ENCODE measurements at regions not wholly inside any gene's neighbourhood (a gene's known extent, or its start where the extent isn't known, plus 50 kb on each side); places are given as distances from the start of the nearest gene placed in this dataset.

GRCh38 chr2:62363166-62363565, 142.8 kb downstream of the TMEM17 start:
- Histone ChIP-seq H3K27ac (no peak overlapping the region), H3K4me3 (no peak overlapping the region), H3K4me1 (no peaks in the 10 kb centered on the region), H3K9me3 (peaks cover 0 to 5% of the 10 kb centered on the region in 2 donors), H3K27me3 (no peaks in the 10 kb centered on the region), H3K36me3 (no peaks in the 10 kb centered on the region)
- no peak for DNase-seq (ENCODE audit: low spot score in 2 of 2)
- intact Hi-C loops (cut with DNase I): no loop called here
- TF ChIP-seq, protein P1, sequence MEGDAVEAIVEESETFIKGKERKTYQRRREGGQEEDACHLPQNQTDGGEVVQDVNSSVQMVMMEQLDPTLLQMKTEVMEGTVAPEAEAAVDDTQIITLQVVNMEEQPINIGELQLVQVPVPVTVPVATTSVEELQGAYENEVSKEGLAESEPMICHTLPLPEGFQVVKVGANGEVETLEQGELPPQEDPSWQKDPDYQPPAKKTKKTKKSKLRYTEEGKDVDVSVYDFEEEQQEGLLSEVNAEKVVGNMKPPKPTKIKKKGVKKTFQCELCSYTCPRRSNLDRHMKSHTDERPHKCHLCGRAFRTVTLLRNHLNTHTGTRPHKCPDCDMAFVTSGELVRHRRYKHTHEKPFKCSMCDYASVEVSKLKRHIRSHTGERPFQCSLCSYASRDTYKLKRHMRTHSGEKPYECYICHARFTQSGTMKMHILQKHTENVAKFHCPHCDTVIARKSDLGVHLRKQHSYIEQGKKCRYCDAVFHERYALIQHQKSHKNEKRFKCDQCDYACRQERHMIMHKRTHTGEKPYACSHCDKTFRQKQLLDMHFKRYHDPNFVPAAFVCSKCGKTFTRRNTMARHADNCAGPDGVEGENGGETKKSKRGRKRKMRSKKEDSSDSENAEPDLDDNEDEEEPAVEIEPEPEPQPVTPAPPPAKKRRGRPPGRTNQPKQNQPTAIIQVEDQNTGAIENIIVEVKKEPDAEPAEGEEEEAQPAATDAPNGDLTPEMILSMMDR (IDR thresholded peaks at IDR 0.05): no peak

DNA sequence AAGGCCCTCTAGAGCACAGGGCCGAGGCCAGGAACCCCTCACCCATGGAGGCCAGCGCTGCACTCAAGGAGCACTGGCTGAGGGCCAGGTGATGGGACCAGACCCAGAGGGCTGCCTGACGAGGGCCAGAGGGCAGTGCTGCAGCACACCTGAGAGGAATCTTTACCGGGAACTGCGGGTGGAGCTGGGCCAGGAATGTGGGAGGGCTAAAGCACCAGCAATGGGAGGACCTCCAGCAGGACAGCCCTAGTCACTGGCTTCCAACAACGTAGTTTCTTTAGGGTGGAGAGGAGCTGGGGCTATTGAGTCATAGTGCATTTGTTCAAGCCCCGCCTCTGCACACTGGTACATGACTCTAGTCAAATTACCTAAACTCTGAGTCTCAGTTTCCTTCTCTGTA, 143.4 kb downstream of the TMEM17 start:
- Histone ChIP-seq H3K4me1 (no peaks in the 10 kb centered on the region), H3K27me3 (no peaks in the 10 kb centered on the region), H3K9me3 (peaks cover 0 to 5% of the 10 kb centered on the region in 2 donors), H3K4me3 (no peak overlapping the region), H3K27ac (no peak overlapping the region), H3K36me3 (no peaks in the 10 kb centered on the region)
- intact Hi-C loops (cut with DNase I): no loop called here
- TF ChIP-seq, protein P1 (IDR thresholded peaks at IDR 0.05): no peak
- no peak for DNase-seq (ENCODE audit: low spot score in 2 of 2)

GRCh38 chr2:62361964-62362363, 144.0 kb downstream of the TMEM17 start:
- intact Hi-C loops (cut with DNase I): no loop called here
- no peak overlapping the region for H3K4me3 ChIP-seq
- no peaks in the 10 kb centered on the region for H3K4me1 ChIP-seq
- no peak for DNase-seq (ENCODE audit: low spot score in 2 of 2)
- peaks cover 0 to 5% of the 10 kb centered on the region in 2 donors for H3K9me3 ChIP-seq
- no peaks in the 10 kb centered on the region for H3K36me3 ChIP-seq
- TF ChIP-seq, protein P1 (IDR thresholded peaks at IDR 0.05): no peak
- no peak overlapping the region for H3K27ac ChIP-seq
- H3K27me3 ChIP-seq: no peaks in the 10 kb centered on the region

DNA sequence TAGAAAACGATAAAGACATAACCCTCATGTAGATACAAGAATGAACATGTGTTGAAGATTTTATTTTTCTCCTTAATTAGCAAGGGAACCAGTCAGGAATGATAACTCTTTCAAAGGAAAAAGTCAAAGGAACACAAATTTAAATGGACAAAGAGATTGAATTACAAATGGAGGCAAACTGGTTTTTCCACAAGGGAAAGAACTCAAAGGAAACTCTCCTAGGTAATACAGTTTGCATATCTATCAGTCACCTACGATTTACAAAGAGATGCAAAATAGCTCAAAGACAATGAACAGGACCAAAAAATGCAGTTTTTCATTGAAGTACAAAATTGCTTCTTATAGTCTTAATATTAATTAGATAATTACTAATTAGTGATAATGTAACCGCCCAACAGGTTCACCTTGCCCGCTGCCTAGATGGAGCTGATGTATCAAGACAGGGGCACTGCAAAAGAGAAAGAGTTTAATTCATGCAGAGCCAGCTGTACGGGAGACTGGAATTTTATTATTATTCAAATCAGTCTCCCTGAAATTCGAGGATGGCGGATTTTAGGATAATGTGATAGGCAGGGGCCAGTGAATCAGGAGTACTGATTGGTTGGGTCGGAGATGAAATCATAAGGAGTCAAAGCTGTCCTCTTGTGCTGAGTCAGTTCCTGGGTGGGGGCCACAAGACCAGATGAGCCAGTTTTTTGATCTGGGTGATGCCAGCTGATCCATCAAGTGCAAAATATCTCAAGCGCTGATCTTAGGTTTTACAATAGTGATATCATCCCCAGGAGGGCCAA, 151.0 kb downstream of the TMEM17 start:
- Histone ChIP-seq H3K27me3 (no peaks in the 10 kb centered on the region), H3K4me1 (no peaks in the 10 kb centered on the region), H3K9me3 (peaks cover 0 to 5% of the 10 kb centered on the region in 2 donors), H3K27ac (no peak overlapping the region), H3K4me3 (no peak overlapping the region), H3K36me3 (no peaks in the 10 kb centered on the region)
- intact Hi-C loops (cut with DNase I): no loop called here
- DNase-seq (ENCODE audit: low spot score in 2 of 2): no peak
- TF ChIP-seq, protein P1 (IDR thresholded peaks at IDR 0.05): no peak

DNA sequence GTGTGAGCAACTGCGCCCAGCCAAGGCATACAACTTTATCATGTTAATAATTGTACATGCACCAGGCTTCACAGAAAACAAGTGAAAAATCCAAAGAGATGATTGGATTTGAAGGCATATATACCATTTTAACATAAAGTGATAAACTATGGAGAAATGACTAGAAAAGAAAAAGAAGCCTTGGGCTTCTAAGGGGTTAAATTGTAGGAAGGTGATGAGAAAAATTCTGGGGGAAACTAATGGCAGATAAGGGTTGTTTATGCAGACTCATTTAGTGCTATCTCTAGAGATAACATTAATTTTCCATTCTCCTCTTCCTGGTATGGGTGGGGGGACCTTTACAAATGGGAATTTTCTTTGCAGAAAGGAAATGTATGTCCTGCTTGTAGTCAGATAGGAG, 154.0 kb downstream of the TMEM17 start:
- peaks cover 0 to 5% of the 10 kb centered on the region in 2 donors for H3K9me3 ChIP-seq
- H3K4me1 ChIP-seq: no peaks in the 10 kb centered on the region
- no peaks in the 10 kb centered on the region for H3K36me3 ChIP-seq
- TF ChIP-seq, protein P1 (IDR thresholded peaks at IDR 0.05): no peak
- H3K27ac ChIP-seq: no peak overlapping the region
- no peak for DNase-seq (ENCODE audit: low spot score in 2 of 2)
- no peaks in the 10 kb centered on the region for H3K27me3 ChIP-seq
- H3K4me3 ChIP-seq: no peak overlapping the region
- intact Hi-C loops (cut with DNase I): no loop called here
